OCI-LY7 (cell line): ENCODE measurements at regions not wholly inside any gene's neighbourhood (a gene's known extent, or its start where the extent isn't known, plus 50 kb on each side); places are given as distances from the start of the nearest gene placed in this dataset.
"Not testable (repeated sequence)": the region's sequence is repeated elsewhere in the genome, so short reads cannot be mapped to it uniquely, and the experiment has no call there.

Source experiments
- BruUV-seq: library from RNA; stranded (reverse); fragments of 400-500 nt; replicated peaks from 2 replicates; lab custom pipeline; 2021; lab: Mats Ljungman, UMichigan
- CTCF ChIA-PET: fragments of 300-600 bp; sonication (Branson Sonifier 250); formaldehyde crosslinking; loops from one replicate; lab custom pipeline; 2022; ENCODE audit warnings: antibody characterized with exemption; ENCODE audit not compliant: unreplicated experiment; lab: Charles Lee
- POLR2A ChIA-PET: fragments of 300-600 bp; sonication (Branson Sonifier 250); formaldehyde crosslinking; loops from one replicate; lab custom pipeline; 2022; ENCODE audit warnings: antibody characterized with exemption; lab: Charles Lee
- DNase-seq: peaks from one replicate; pipeline ENCODE4 v3.0.0-alpha.2; 2015; ENCODE audit warnings: low spot score
- H2AFZ ChIP-seq: fragments of 200-600 bp; sonication (generic), shearing (Covaris generic); 2 replicates; pipeline ENCODE4 v1.6.1; 2014; ENCODE audit warnings: mild to moderate bottlenecking, antibody characterized with exemption, low read length, moderate library complexity
- H3K27ac ChIP-seq: fragments of 200-600 bp; sonication (generic); 2 replicates; pipeline ENCODE4 v1.5.1; 2014; ENCODE audit warnings: mixed run types, low read depth, mild to moderate bottlenecking, moderate library complexity, low read length, inconsistent platforms; ENCODE audit not compliant: poor library complexity, severe bottlenecking
- H3K36me3 ChIP-seq: fragments of 200-600 bp; sonication (generic); 2 replicates; pipeline ENCODE4 v1.6.1; 2014; ENCODE audit warnings: mild to moderate bottlenecking, antibody characterized with exemption, low read length, moderate library complexity, mixed read lengths; ENCODE audit not compliant: insufficient read depth
- H3K4me1 ChIP-seq: fragments of 200-600 bp; sonication (generic); 2 replicates; pipeline ENCODE4 v1.5.1; 2014; ENCODE audit warnings: mild to moderate bottlenecking, low read length; ENCODE audit not compliant: insufficient read depth, poor library complexity, severe bottlenecking
- H3K4me2 ChIP-seq: fragments of 200-600 bp; sonication (generic); 2 replicates; pipeline ENCODE4 v1.6.1; 2014; ENCODE audit warnings: mild to moderate bottlenecking, low read length
- H3K4me3 ChIP-seq: fragments of 200-600 bp; sonication (generic); 2 replicates; pipeline ENCODE4 v1.5.1; 2014; ENCODE audit warnings: mild to moderate bottlenecking, low read depth, low read length; ENCODE audit not compliant: poor library complexity, severe bottlenecking
- H3K79me2 ChIP-seq: fragments of 200-600 bp; sonication (generic); 2 replicates; pipeline ENCODE4 v1.6.1; 2016; ENCODE audit warnings: low read depth, mild to moderate bottlenecking, low read length, moderate library complexity, mixed read lengths; ENCODE audit not compliant: insufficient read depth
- H3K9me2 ChIP-seq: fragments of 200-600 bp; sonication (generic); 2 replicates; pipeline ENCODE4 v1.6.1; 2016; ENCODE audit warnings: mild to moderate bottlenecking, low read length, mixed read lengths; ENCODE audit not compliant: insufficient read depth
- H3K9me3 ChIP-seq: fragments of 200-600 bp; sonication (generic); 2 replicates; pipeline ENCODE4 v1.6.1; 2014; ENCODE audit warnings: mild to moderate bottlenecking, mixed run types, low read length, mixed read lengths
- H4K20me1 ChIP-seq: fragments of 200-600 bp; sonication (generic); 2 replicates; pipeline ENCODE4 v1.6.1; 2014; ENCODE audit warnings: mild to moderate bottlenecking, antibody characterized with exemption, low read length, moderate library complexity, mixed read lengths; ENCODE audit not compliant: insufficient read depth
- CTCF ChIP-seq: fragments of 200-600 bp; sonication (generic); conservative IDR thresholded peaks from 2 replicates; pipeline ENCODE4 v1.5.1; 2014; ENCODE audit warnings: mild to moderate bottlenecking, antibody characterized with exemption, low read length, moderate library complexity, mixed read lengths
- EZH2phosphoT487 ChIP-seq: fragments of 200-600 bp; sonication (generic); IDR thresholded peaks from 2 replicates; pipeline ENCODE4 v1.6.1; 2018; ENCODE audit warnings: low read depth, borderline replicate concordance, mild to moderate bottlenecking, mixed run types, antibody characterized with exemption, low read length, moderate library complexity, mixed read lengths
- intact Hi-C: fragments of 100-400 bp; cut with micrococcal nuclease; formaldehyde crosslinking; loops from one replicate; pipeline ENCODE4 v1.10.0; 2022; ENCODE audit not compliant: unreplicated experiment

GRCh38 chr10:30694518-30695228 is 65.1 kb upstream of the LYZL2 start:
- Histone ChIP-seq H2AFZ (no peak overlapping the region), H3K9me3 (no peaks in the 10 kb centered on the region), H3K79me2 (peaks cover 8% of the 10 kb centered on the region; the same call in 1 of the 2 replicates), H3K36me3 (peaks cover 4% of the 10 kb centered on the region; the same call in 1 of the 2 replicates), H3K4me1 (peaks cover 45% of the 10 kb centered on the region), H3K27ac (no peak overlapping the region), H4K20me1 (no peaks in the 10 kb centered on the region), H3K4me2 (no peak overlapping the region), H3K9me2 (no peaks in the 10 kb centered on the region), H3K4me3 (no peak overlapping the region)
- no TSS peak for BruUV-seq
- TF ChIP-seq EZH2phosphoT487 = no peak
- TF ChIP-seq CTCF = no peak; the same call in 1 of the 2 replicates
- intact Hi-C loops = no loop called here
- CTCF ChIA-PET = no interaction called here
- DNase-seq = no peak
- POLR2A ChIA-PET = interaction anchor here (1.5 kb wide), 1 partner anchor 29 kb away, joined by 3 read pairs; no protein-coding TSS in a partner anchor

DNA sequence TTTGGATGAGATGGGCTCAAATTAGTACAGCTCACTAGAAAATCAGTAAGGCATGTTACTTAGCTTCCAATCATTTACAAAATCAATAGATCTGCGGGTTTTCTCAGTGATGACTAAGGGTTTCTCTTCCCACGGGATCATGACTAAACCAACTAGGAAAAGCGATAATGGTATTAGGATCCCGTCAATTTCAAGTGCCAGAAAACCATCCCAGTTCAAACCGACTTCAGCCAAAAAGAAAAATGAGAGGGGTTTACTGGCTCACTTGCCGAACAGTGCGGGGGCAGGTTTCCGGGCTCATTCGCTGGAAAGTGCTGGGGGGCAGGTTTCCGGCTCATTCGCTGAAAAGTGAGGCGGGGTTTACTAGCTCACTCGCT is 62.1 kb upstream of the LYZL2 start:
- H3K36me3 ChIP-seq = no peaks in the 10 kb centered on the region
- H3K4me2 ChIP-seq = no peak overlapping the region
- TF ChIP-seq EZH2phosphoT487 (no peak), CTCF (no peak)
- ChIA-PET CTCF (no interaction called here), POLR2A (interaction anchor here (2.0 kb wide), 1 partner anchor 11 kb away, joined by 8 read pairs; no protein-coding TSS in a partner anchor)
- H3K9me3 ChIP-seq = no peaks in the 10 kb centered on the region
- H3K4me1 ChIP-seq = peaks cover 27% of the 10 kb centered on the region
- no peaks in the 10 kb centered on the region for H3K79me2 ChIP-seq
- H3K27ac ChIP-seq = no peak overlapping the region
- H4K20me1 ChIP-seq = no peaks in the 10 kb centered on the region
- intact Hi-C loops = no loop called here
- DNase-seq = no peak
- no TSS peak for BruUV-seq
- no peak overlapping the region for H2AFZ ChIP-seq
- H3K9me2 ChIP-seq = no peaks in the 10 kb centered on the region
- no peak overlapping the region for H3K4me3 ChIP-seq

- intact Hi-C loops, BruUV-seq, H3K36me3 ChIP-seq, H3K9me3 ChIP-seq, DNase-seq, CTCF ChIA-PET, H4K20me1 ChIP-seq, H2AFZ ChIP-seq, H3K9me2 ChIP-seq, H3K4me2 ChIP-seq, H3K79me2 ChIP-seq, H3K27ac ChIP-seq, H3K4me3 ChIP-seq: not testable (repeated sequence)
- POLR2A ChIA-PET = interaction anchor here (2.0 kb wide), 1 partner anchor 12 kb away, joined by 8 read pairs; no protein-coding TSS in a partner anchor
- H3K4me1 ChIP-seq = peaks cover 21% of the 10 kb centered on the region
These were observed 61.5 kb upstream of the LYZL2 start for GRCh38 chr10:30690948-30691638.
